Gastrocnemius medialis (tissue), 4 donors: ENCODE measurements at regions not wholly inside any gene's neighbourhood (a gene's known extent, or its start where the extent isn't known, plus 50 kb on each side); places are given as distances from the start of the nearest gene placed in this dataset.

Source experiments
- POLR2A ChIP-seq, 2 donors: fragments of 450-650 bp; IDR thresholded peaks; one replicate each; pipeline ENCODE4 v1.6.1; 2017; ENCODE audit warnings: antibody characterized with exemption in 2 of 2, mild to moderate bottlenecking in 2 of 2, moderate library complexity in 2 of 2
- TF ChIP-seq, protein P1 (sequence below), 5 experiments: fragments of 450-650 bp in 3 of 5; fragments of 200-600 bp in 2 of 5; sonication (generic) in 2 of 5; IDR thresholded peaks in 4 of 5; conservative IDR thresholded peaks in 1 of 5; 1 replicate in 4 of 5; 2 replicates in 1 of 5; pipeline ENCODE4 v1.5.1; 2016 to 2019; ENCODE audit warnings: antibody characterized with exemption in 5 of 5, mild to moderate bottlenecking in 3 of 5, moderate library complexity in 3 of 5

GRCh38 chr6:86357877-86358276 is 579.5 kb upstream of the HTR1E start:
- TF ChIP-seq, protein P1, sequence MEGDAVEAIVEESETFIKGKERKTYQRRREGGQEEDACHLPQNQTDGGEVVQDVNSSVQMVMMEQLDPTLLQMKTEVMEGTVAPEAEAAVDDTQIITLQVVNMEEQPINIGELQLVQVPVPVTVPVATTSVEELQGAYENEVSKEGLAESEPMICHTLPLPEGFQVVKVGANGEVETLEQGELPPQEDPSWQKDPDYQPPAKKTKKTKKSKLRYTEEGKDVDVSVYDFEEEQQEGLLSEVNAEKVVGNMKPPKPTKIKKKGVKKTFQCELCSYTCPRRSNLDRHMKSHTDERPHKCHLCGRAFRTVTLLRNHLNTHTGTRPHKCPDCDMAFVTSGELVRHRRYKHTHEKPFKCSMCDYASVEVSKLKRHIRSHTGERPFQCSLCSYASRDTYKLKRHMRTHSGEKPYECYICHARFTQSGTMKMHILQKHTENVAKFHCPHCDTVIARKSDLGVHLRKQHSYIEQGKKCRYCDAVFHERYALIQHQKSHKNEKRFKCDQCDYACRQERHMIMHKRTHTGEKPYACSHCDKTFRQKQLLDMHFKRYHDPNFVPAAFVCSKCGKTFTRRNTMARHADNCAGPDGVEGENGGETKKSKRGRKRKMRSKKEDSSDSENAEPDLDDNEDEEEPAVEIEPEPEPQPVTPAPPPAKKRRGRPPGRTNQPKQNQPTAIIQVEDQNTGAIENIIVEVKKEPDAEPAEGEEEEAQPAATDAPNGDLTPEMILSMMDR (IDR thresholded peaks at IDR 0.05 in 4 of 5, conservative IDR thresholded peaks at IDR 0.05 in 1 of 5) = no peak
- no peak for TF ChIP-seq POLR2A (IDR thresholded peaks at IDR 0.05)
